NCI-H2107 (cell line): ENCODE measurements at regions not wholly inside any gene's neighbourhood (a gene's known extent, or its start where the extent isn't known, plus 50 kb on each side); places are given as distances from the start of the nearest gene placed in this dataset.
"Not testable (repeated sequence)": the region's sequence is repeated elsewhere in the genome, so short reads cannot be mapped to it uniquely, and the experiment has no call there.

Experiments
- DNase-seq: peaks from one replicate; lab custom pipeline; 2025; lab: John Stamatoyannopoulos, UW

DNA sequence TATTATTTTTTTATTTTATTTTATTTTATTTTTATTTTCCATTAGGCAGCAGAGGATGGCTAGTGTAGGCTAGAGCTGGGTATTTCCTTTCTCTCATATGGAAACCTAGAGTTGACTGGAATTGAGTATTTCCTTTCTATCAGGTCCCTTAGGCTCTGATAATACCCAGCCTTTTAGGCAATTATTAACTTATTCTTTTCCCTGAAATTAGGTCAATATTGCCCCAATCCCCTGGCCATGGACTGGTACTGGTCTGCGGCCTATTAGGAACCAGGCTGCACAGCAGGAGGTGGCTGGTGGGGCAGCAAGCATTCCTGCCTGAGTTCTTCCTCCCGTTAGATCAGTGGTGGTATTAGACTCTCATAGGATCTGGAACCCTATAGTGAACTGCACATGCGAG is 632.2 kb downstream of the TENT5A start:
- DNase-seq: no peak

GRCh38 chr6:81105998-81106397 is 646.5 kb downstream of the TENT5A start:
- no peak for DNase-seq

- no peak for DNase-seq
Measured at GRCh38 chr6:81098109-81098814, 654.2 kb downstream of the TENT5A start.

DNA sequence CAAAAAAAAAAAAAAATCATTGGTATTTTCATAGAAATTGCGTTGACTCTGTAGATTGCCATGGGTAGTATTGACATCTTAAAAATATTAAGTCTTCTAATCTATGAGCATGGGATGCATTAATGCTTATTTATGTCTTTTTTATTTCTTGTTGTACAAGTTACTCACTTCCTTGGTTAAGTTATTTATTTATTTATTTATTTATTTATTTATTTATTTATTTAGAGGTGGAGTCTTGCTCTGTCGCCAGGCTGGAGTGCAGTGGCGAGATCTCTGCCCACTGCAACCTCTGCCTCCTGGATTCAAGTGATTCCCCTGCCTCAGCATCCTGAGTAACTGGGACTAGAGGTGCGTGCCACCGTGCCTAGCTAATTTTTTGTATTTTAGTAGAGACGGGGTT is 656.0 kb downstream of the TENT5A start:
- DNase-seq: not testable (repeated sequence)

- DNase-seq: no peak
Measured at GRCh38 chr6:81093051-81093450, 659.4 kb downstream of the TENT5A start.

GRCh38 chr6:81088145-81088544 is 664.3 kb downstream of the TENT5A start:
- DNase-seq: no peak

- DNase-seq: no peak
Measured at GRCh38 chr6:81086991-81087390, 665.5 kb downstream of the TENT5A start.

DNA sequence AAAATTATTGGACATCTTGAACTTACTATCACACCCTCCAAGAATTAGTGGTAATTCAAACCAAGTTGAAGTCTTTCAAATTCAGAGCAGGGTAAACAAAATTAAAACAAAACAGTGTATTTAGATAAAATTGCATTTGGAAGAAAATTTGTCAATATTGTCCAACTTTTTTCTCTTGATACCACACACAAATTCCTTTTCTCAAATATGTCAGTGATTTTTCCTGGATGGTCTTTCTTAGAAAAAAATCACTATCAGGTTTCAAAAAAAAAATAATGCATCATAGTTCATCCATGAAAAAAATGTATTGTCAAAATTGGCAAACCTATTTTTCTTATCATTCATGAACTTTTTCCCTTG is 667.1 kb downstream of the TENT5A start:
- DNase-seq: no peak

- no peak for DNase-seq
Measured at GRCh38 chr6:81084776-81085430, 667.6 kb downstream of the TENT5A start.

GRCh38 chr6:81075974-81076373 is 676.5 kb downstream of the TENT5A start:
- no peak for DNase-seq

GRCh38 chr6:81073318-81073717 is 679.2 kb downstream of the TENT5A start:
- no peak for DNase-seq

- no peak for DNase-seq
Measured at GRCh38 chr6:81071121-81071520, 681.4 kb downstream of the TENT5A start.

DNA sequence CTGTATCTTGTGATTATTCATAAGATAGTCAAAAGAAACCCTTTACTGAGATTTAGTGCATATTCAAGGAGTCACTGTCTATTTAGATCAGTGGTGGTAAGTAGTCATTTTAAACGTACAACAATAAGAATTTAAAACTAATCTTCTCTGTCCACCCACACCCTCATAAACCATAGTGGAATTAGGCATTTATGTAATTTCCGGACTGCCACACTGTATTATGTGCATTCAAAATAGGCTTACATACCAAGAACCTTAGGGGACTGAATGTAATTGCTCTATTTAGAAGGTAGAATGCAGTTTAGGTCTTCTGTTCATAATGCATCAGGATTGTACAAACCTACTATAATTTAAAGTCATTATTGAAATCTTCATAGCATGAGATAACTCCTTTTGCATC is 685.4 kb downstream of the TENT5A start:
- no peak for DNase-seq

DNA sequence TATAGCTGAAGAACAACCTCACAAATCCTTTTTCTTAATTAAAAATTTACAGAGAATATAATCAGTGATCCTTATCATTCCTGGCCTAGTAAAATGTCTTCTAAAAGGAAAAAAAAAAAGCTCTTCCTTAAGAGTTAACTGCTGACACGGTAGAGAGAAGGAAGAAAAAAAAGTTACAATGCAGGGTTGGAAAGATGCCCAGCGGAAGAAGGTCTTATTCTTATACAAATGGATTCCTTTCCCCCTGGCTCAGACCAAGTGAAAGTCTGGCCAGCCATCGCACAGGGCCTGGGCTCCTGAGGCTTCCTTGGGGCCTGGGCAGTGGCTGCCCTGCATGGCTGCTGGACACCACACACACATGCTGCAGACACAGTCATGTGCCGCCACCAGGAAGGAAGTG is 688.6 kb downstream of the TENT5A start:
- no peak for DNase-seq

- no peak for DNase-seq
Measured at GRCh38 chr6:81054036-81054435, 698.4 kb downstream of the TENT5A start.

DNA sequence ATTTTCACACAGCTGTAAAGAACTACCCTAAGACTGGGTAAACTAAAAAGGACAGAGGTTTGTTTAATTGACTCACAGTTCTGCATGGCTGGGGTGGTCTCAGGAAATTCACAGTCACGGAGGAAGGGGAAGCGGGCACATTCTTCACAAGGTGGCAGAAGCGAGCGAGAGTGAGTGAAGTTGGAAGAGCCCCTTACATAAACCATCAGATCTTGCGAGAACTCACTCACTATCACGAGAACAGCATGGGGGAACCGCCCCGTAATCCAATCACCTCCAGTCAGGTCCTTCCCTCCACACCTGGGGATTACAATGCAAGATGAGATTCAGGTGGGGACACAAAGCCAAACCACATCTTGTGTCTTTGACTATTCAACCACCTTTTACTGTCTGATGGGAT is 700.5 kb downstream of the TENT5A start:
- DNase-seq: no peak

DNA sequence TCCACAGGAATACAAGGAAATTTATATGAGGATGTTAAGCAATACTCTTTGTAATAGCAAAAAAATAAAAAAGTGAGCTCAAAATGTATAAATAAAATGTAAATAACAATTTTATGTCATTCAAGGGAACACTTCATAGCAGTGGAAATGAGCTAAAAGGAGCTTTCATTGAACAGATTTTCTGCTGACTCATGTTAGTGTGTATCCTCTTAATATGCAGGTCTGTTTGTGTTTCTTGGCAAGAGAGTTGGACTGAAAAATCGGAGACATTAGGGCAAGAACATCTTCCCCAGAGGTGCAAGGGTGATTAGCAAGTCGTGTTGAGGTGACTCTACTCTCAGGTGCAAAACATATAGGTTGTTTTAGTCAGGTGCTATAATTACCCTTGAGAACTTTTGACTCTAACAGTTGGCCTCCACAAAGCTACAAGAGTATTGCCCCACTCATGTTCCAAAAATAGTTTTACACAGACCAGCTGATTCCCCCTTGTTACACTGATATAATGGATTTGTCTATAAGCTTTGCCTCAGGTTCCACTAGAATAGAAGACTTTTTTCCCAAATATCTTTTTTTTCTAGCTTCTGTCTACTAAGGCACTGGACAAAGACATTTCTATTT is 702.9 kb downstream of the TENT5A start:
- DNase-seq: no peak

- no peak for DNase-seq
Measured at GRCh38 chr6:81031416-81031815, 721.1 kb downstream of the TENT5A start.

DNA sequence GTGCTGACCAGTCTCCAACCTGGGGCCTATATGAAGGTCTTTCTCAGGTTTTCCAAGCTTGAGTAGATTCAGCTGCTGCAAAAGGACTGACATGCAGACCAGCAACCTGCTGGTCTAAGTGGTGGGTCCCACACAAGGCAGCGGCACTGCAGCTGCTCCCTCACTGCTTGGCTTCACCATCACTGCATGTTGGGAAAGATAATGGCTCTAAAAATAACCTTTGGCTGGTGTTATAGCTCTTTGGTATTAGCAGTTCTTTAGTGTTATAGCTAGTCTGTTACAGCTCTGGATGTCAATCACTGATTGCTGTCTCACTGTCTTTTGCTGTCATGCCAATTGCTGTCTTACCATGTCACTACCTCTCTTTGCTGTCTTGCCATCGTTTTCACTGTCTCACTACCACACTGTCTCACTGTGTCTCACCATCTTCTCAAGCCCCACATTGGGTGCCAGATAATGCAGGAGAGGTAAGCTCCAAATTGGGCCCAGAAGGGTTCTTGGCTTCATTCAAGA is 726.4 kb downstream of the TENT5A start:
- DNase-seq: no peak

DNA sequence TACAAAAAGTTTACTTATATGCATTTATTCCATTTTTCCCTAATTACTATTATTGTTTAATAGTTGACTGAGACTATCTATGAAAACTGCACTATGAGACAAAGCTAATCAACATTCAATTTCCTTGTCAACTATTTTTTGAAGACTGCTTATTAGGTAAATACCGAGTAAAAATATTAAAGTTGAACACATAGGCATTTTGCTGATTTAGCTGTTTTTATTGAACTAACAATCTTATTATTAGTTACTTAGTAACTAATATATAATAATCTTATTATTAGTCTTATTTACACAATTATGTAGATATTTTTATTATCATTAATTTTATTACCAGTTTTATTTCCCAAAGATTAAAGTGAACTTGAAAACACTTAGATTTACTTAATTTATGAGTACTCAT is 728.8 kb downstream of the TENT5A start:
- DNase-seq: no peak

DNA sequence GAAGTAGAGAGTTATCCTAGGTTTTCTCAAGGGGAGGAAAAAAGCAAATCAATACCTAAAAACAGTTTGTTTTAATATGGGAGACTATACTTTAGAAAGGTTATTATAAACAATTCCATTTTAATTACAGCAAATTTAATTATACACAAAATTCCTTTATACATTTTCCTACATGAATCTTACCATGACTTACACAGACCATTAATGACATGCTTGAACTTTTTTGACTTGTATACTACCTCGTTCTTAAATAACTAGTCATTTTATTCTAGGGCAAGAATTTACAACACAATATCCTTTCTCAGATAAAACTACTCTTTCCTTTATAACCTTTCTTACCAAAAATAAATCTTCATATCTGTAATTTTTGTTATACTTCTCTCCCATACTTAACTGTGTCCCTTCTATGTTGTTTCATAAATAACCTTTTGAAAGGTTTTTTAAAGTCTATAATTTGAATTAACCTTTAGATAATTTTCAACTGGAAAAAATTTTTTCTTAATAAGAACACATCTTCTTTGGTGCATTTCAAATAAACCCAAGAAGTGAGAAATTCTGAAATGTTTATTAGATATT is 729.4 kb downstream of the TENT5A start:
- DNase-seq: no peak

GRCh38 chr6:81017586-81017985 is 734.9 kb downstream of the TENT5A start:
- DNase-seq: not testable (repeated sequence)

- DNase-seq: no peak
Measured at GRCh38 chr6:81003894-81004293, 748.6 kb downstream of the TENT5A start.
